ENCODE measurements at regions not wholly inside any gene's neighbourhood (a gene's known extent, or its start where the extent isn't known, plus 50 kb on each side); places are given as distances from the start of the nearest gene placed in this dataset.

- H3K4me1 ChIP-seq (ENCODE audit: insufficient read depth) = no peaks in the 10 kb centered on the region
- no peaks in the 10 kb centered on the region for H3K79me2 ChIP-seq
- 98% methylated on average over 4 of the region's 4 CpGs for WGBS (ENCODE audit: low lambda C conversion rate, missing lambda C conversion rate)
- H4K20me1 ChIP-seq (ENCODE audit: insufficient read depth, poor library complexity, severe bottlenecking) = no peaks in the 10 kb centered on the region
- H3K27ac ChIP-seq = no peak overlapping the region
- no peaks in the 10 kb centered on the region for H3K36me3 ChIP-seq (replicated peaks; ENCODE audit: insufficient read depth, low read depth)
- no peaks in the 10 kb centered on the region for H3K27me3 ChIP-seq
- TF ChIP-seq EZH2 (IDR thresholded peaks at IDR 0.05; ENCODE audit: borderline replicate concordance) (no peak), EZH2phosphoT487 (IDR thresholded peaks at IDR 0.05; ENCODE audit: low read depth, severe bottlenecking, unreplicated experiment) (no peak), CTCF (IDR thresholded peaks at IDR 0.05; ENCODE audit: poor library complexity) (no peak)
- H3K4me2 ChIP-seq = no peak overlapping the region
- H2AFZ ChIP-seq = no peak overlapping the region
- H3K9me2 ChIP-seq (replicated peaks; ENCODE audit: insufficient read depth) = no peaks in the 10 kb centered on the region
- no peak overlapping the region for H3K4me3 ChIP-seq
- no peaks in the 10 kb centered on the region for H3K9me3 ChIP-seq (ENCODE audit: low read depth)
- no peak for DNase-seq (ENCODE audit: low spot score)
These were observed 99.5 kb upstream of the HMCN1 start for GRCh38 chr1:185634704-185635103.

GRCh38 chr1:185632659-185633423, 101.3 kb upstream of the HMCN1 start:
- no peak overlapping the region for H3K4me2 ChIP-seq
- DNase-seq (ENCODE audit: low spot score) = no peak
- no peaks in the 10 kb centered on the region for H3K36me3 ChIP-seq (replicated peaks; ENCODE audit: insufficient read depth, low read depth)
- no peaks in the 10 kb centered on the region for H3K4me1 ChIP-seq (ENCODE audit: insufficient read depth)
- H3K9me3 ChIP-seq (ENCODE audit: low read depth) = no peaks in the 10 kb centered on the region
- H2AFZ ChIP-seq = no peak overlapping the region
- TF ChIP-seq EZH2 (IDR thresholded peaks at IDR 0.05; ENCODE audit: borderline replicate concordance) (no peak), EZH2phosphoT487 (IDR thresholded peaks at IDR 0.05; ENCODE audit: low read depth, severe bottlenecking, unreplicated experiment) (no peak), CTCF (IDR thresholded peaks at IDR 0.05; ENCODE audit: poor library complexity) (no peak)
- no peaks in the 10 kb centered on the region for H4K20me1 ChIP-seq (ENCODE audit: insufficient read depth, poor library complexity, severe bottlenecking)
- H3K27ac ChIP-seq = no peak overlapping the region
- no peaks in the 10 kb centered on the region for H3K9me2 ChIP-seq (replicated peaks; ENCODE audit: insufficient read depth)
- 80% methylated on average over 4 of the region's 4 CpGs for WGBS (ENCODE audit: low lambda C conversion rate, missing lambda C conversion rate)
- no peaks in the 10 kb centered on the region for H3K79me2 ChIP-seq
- no peak overlapping the region for H3K4me3 ChIP-seq
- H3K27me3 ChIP-seq = no peaks in the 10 kb centered on the region

GRCh38 chr1:185631843-185632242, 102.3 kb upstream of the HMCN1 start:
- no peak overlapping the region for H3K4me3 ChIP-seq
- H3K27me3 ChIP-seq = no peaks in the 10 kb centered on the region
- H3K9me2 ChIP-seq (replicated peaks; ENCODE audit: insufficient read depth) = no peaks in the 10 kb centered on the region
- no peaks in the 10 kb centered on the region for H3K9me3 ChIP-seq (ENCODE audit: low read depth)
- no peak overlapping the region for H3K4me2 ChIP-seq
- no peak for DNase-seq (ENCODE audit: low spot score)
- no peaks in the 10 kb centered on the region for H3K36me3 ChIP-seq (replicated peaks; ENCODE audit: insufficient read depth, low read depth)
- 96% methylated on average over 1 of the region's 1 CpG for WGBS (ENCODE audit: low lambda C conversion rate, missing lambda C conversion rate)
- H4K20me1 ChIP-seq (ENCODE audit: insufficient read depth, poor library complexity, severe bottlenecking) = no peaks in the 10 kb centered on the region
- no peak for TF ChIP-seq EZH2 (IDR thresholded peaks at IDR 0.05; ENCODE audit: borderline replicate concordance)
- TF ChIP-seq CTCF (IDR thresholded peaks at IDR 0.05; ENCODE audit: poor library complexity) = no peak
- no peak for TF ChIP-seq EZH2phosphoT487 (IDR thresholded peaks at IDR 0.05; ENCODE audit: low read depth, severe bottlenecking, unreplicated experiment)
- H3K79me2 ChIP-seq = no peaks in the 10 kb centered on the region
- no peaks in the 10 kb centered on the region for H3K4me1 ChIP-seq (ENCODE audit: insufficient read depth)
- no peak overlapping the region for H2AFZ ChIP-seq
- no peak overlapping the region for H3K27ac ChIP-seq

Data from hepatocyte (in vitro differentiated cells).